HG02884 (cell line): ENCODE measurements at regions not wholly inside any gene's neighbourhood (a gene's known extent, or its start where the extent isn't known, plus 50 kb on each side); places are given as distances from the start of the nearest gene placed in this dataset.
"Not testable (repeated sequence)": the region's sequence is repeated elsewhere in the genome, so short reads cannot be mapped to it uniquely, and the experiment has no call there.

Experiments
- ATAC-seq: cut with Tn5 transposase; IDR thresholded peaks from one replicate; pipeline ENCODE4 v1.9.1; 2021; ENCODE audit warnings: mild to moderate bottlenecking, moderate library complexity; ENCODE audit not compliant: unreplicated experiment

- no peak for ATAC-seq
Observed at GRCh38 chr10:113486531-113486930, 66.3 kb upstream of the HABP2 start.

DNA sequence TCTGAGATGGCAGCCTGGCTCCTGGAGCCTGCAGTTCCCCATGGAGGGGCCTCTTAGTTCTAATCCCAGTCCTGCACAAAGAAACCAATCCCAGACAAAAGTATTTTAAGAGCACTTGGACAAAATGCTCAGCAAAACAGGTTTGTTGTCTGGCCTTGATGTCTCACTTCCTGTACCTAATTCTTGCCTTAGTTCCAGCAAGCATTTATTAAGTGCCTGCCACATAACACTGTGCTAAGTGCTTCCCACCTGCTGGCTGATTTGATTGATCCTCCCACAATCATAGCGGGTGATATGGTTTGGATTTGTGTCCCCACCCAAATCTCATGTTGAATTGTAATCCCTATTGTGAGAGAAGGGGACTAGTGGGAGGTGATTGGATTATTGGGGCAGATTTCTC lies 65.7 kb upstream of the HABP2 start:
- ATAC-seq, result no peak

GRCh38 chr10:113488186-113488585 lies 64.7 kb upstream of the HABP2 start:
- ATAC-seq, result no peak

DNA sequence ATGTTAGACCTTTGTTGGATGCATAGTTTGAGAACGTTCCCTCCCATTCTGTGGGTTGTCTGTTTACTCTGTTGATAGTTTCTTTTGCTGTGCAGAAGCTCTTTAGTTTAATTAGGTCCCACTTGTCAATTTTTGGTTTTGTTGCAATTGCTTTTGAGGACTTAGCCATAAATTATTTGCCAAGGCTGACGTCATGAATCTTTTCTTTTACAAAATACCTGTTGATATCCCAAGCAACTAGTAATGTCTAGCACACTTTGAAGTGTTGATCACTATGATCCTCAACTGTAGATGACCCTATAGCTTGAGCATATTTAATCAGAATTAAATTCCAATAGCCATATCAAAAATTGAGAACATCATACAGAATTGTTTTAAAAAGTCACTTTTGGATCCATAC lies 63.3 kb upstream of the HABP2 start:
- ATAC-seq, result not testable (repeated sequence)

- no peak for ATAC-seq
Observed at GRCh38 chr10:113491967-113492565, 60.8 kb upstream of the HABP2 start.

DNA sequence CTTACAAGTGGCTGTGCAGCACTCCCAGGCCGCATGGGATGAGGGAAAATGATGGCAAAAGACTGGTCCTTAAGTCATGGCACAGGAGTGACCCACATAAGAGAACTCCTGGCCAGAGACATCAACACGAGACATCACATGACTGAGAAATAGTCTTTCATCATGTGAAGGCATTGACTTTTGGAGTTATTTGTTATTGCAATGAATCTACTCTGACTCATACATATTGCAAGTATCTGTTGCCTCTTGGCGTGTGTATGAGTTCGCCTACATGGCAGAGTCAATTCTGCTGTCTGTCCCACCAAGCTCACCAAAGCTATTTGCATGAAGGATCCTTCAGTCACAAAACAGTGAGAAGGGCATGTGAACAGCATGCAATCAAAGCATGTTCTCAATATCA lies 59.7 kb upstream of the HABP2 start:
- ATAC-seq, result no peak

GRCh38 chr10:113493882-113494301 lies 59.0 kb upstream of the HABP2 start:
- ATAC-seq, result no peak

DNA sequence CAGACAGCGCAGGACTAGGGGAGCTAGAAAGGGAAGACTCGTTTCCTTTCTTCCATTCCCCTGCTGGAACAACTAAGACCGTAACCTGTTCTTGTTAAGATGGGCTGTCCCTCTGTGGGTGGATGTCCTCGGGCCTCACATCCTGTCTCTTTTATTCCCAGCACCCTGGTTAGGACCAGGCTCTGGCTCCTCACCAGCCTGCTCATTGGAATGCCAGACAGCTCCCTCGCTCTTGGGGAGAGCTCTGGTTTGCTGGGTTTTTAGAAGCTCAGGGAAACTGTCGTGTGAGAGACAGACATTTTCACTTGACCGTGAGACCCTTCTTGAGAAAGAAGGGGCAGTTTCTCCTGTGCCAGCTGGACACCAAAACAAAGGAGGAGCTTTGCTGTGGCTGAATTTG lies 58.1 kb upstream of the HABP2 start:
- ATAC-seq, result no peak

GRCh38 chr10:113495553-113495952 lies 57.3 kb upstream of the HABP2 start:
- ATAC-seq, result no peak

DNA sequence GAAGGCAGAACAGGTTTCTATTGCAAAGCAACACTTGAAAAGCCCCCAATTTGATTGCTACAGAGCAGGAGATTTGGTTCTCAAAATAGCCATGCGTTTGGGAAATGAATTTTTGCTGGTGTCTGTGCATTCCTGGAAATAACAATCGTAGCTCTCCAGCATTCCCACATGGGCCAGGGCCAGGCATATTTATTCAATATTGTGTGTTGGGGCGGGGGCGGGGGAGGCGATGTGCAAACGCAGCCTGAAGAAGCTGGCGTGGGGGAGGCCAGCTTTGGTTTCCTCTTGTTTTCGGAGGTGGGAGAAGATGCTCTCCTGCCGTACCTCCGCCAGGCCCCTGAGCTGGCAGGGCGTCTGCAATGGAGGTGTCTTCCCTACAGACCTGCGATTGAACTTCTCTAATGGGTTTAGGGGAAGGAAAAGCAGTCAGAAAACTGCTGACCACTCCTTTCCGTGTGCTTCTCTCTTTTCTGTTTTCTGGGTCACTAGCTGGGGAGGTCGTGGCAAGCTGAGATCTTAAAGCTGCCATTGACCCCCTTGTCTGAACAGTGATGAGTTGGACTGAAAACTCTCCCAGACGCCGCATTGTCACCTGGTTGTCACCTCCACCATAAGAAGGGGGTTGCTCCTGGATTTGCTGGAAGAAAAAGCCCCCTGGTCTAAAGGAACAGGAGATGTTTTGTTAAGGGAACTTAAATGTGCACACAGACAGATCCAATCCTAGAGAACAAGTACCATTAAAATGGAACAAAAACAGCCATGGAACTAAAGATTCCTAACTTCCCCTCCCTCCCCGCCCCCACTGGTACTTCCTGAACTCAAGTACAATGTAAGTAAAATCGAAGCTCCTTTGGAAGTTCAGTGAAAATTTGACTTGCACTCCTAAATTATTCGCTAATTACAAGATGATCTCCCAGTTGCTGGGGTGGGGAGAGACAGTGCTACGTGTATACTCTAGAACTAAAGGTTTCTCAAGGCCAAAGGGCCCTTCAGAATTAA lies 56.4 kb upstream of the HABP2 start:
- no peak for ATAC-seq

- no peak for ATAC-seq
Observed at GRCh38 chr10:113497198-113497597, 55.7 kb upstream of the HABP2 start.

DNA sequence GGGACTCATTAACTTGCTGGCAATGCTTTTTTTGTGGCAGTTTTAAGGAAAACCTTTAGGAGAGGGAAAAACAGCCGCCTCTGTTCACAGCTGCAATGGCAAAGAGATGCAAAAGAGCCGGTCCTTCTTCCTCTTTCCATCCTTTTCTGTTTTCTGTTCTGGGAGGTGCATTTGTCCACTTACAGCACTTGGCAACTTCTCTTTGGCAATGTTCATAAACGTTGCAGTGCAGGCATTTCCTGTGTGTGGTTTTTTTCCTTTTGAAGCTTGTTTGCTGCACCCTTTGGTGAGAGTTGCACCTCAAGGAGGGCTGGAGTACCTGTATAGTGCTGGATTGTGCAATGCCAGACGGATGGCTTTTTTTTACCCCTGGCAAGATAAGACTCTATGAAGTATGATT lies 53.9 kb upstream of the HABP2 start:
- no peak for ATAC-seq

DNA sequence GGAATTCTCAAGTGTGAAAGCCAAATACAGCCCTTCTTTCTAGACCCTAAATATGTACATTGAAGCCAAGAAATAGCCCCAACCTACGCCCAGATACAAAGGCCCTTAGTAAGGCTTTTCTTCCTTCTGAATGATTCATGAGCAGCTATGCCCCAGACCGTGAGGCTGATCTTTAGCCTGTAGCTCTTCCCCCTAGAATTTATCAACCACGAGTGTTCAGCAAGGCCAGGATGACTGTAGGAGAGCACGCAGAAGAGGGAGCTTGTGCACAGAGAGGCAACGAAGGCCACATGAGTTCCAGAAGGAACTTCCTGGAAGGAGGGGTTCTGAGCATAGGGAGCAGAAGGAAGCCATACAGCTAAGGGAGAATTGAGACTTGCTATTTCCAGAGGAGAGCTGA lies 53.0 kb upstream of the HABP2 start:
- no peak for ATAC-seq

- ATAC-seq, result not testable (repeated sequence)
Observed at GRCh38 chr10:113501031-113501430, 51.8 kb upstream of the HABP2 start.
